GM12878 (cell line): ENCODE measurements at regions not wholly inside any gene's neighbourhood (a gene's known extent, or its start where the extent isn't known, plus 50 kb on each side); places are given as distances from the start of the nearest gene placed in this dataset.

Source experiments
- ATAC-seq: fragments of 200-7000 bp; cut with Tn5 transposase; 3 replicates; pipeline ENCODE4 v1.9.1; 2020; ENCODE audit warnings: mild to moderate bottlenecking, moderate library complexity
- BruUV-seq: library from RNA; stranded (reverse); fragments of 400-500 nt; replicated peaks from 2 replicates; lab custom pipeline; 2021; lab: Mats Ljungman, UMichigan
- CTCF ChIA-PET: fragments of 300-600 bp; sonication (Branson Sonifier 250); formaldehyde crosslinking; extraction: SDS; loops from one replicate; lab custom pipeline; 2021; ENCODE audit warnings: inconsistent platforms; lab: Yijun Ruan, JAX
- POLR2A ChIA-PET: fragments of 350-600 bp; formaldehyde crosslinking; extraction: SDS; loops from one replicate; lab custom pipeline; 2021; ENCODE audit warnings: inconsistent platforms; lab: Charles Lee
- RAD21 ChIA-PET: fragments of 300-600 bp; sonication (Branson Sonifier 250); formaldehyde crosslinking; loops from one replicate; lab custom pipeline; 2023; ENCODE audit warnings: antibody characterized with exemption; ENCODE audit not compliant: unreplicated experiment; lab: Charles Lee
- SMC1A ChIA-PET: fragments of 300-600 bp; sonication (Branson Sonifier 250); formaldehyde crosslinking; loops from one replicate; lab custom pipeline; 2023; ENCODE audit not compliant: unreplicated experiment, uncharacterized antibody; lab: Charles Lee
- DNase-seq: peaks from one replicate; pipeline ENCODE4 v3.0.0-alpha.2; 2011; ENCODE audit warnings: low read depth, low spot score
- FAIRE-seq: peaks from 3 replicates; lab custom pipeline; 2011; peaks lifted over from hg19 to GRCh38; lab: Jason Lieb, UNC
- H2AFZ ChIP-seq: 2 replicates; pipeline ENCODE4 v1.6.0; 2011; ENCODE audit warnings: low read depth, low read length, control low read depth; ENCODE audit not compliant: control insufficient read depth
- H3K27ac ChIP-seq: 2 replicates; pipeline ENCODE4 v1.5.1; 2011; ENCODE audit warnings: control low read depth; ENCODE audit not compliant: control insufficient read depth, insufficient read depth
- H3K27me3 ChIP-seq, 2 experiments: replicated peaks in 1 of 2; 2 replicates each; pipeline versions ENCODE4 v1.6.0 to v1.6.1; 2011; ENCODE audit warnings: low read length in 1 of 2; ENCODE audit not compliant: control insufficient read depth in 2 of 2, insufficient read depth in 2 of 2
- H3K36me3 ChIP-seq, 2 experiments: 2 replicates each; pipeline ENCODE4 v1.5.1; 2011; ENCODE audit warnings: low read length in 1 of 2; ENCODE audit not compliant: control insufficient read depth in 2 of 2, insufficient read depth in 2 of 2
- H3K4me1 ChIP-seq: 2 replicates; pipeline ENCODE4 v1.6.1; 2011; ENCODE audit warnings: mild to moderate bottlenecking, low read length, moderate library complexity, mixed read lengths; ENCODE audit not compliant: control insufficient read depth, insufficient read depth
- H3K4me2 ChIP-seq: 2 replicates; pipeline ENCODE4 v1.6.0; 2011; ENCODE audit warnings: control low read depth; ENCODE audit not compliant: control insufficient read depth, insufficient read depth
- H3K4me3 ChIP-seq: fragments of 200-600 bp; sonication (generic); 2 replicates; pipeline ENCODE4 v1.5.1; 2016
- H3K79me2 ChIP-seq: 2 replicates; pipeline ENCODE4 v1.6.0; 2011; ENCODE audit warnings: low read length; ENCODE audit not compliant: control insufficient read depth, insufficient read depth
- H3K9ac ChIP-seq: 2 replicates; pipeline ENCODE4 v1.8.0; 2011; ENCODE audit warnings: low read length, control low read depth, mixed read lengths; ENCODE audit not compliant: control insufficient read depth, insufficient read depth
- H3K9me3 ChIP-seq: replicated peaks from 3 replicates; pipeline ENCODE4 v1.5.1; 2011; ENCODE audit warnings: mild to moderate bottlenecking, low read length; ENCODE audit not compliant: control insufficient read depth, insufficient read depth
- H4K20me1 ChIP-seq: 2 replicates; pipeline ENCODE4 v1.6.0; 2011; ENCODE audit not compliant: control insufficient read depth, insufficient read depth
- BCL11A ChIP-seq: IDR thresholded peaks from 2 replicates; pipeline ENCODE4 v1.6.1; 2011; ENCODE audit warnings: low read depth, low read length
- CREM ChIP-seq: IDR thresholded peaks from 2 replicates; pipeline ENCODE4 v1.6.1; 2014; ENCODE audit warnings: antibody characterized with exemption, low read depth
- NFYB ChIP-seq: IDR thresholded peaks from 2 replicates; pipeline ENCODE4 v1.6.1; 2011; ENCODE audit warnings: low read depth, mild to moderate bottlenecking, low read length, improper control_type of control experiment, moderate library complexity; ENCODE audit not compliant: insufficient read depth
- NR2F1 ChIP-seq: fragments of 450-650 bp; conservative IDR thresholded peaks from 2 replicates; pipeline ENCODE4 v1.6.1; 2017; ENCODE audit warnings: mild to moderate bottlenecking
- POLR2A ChIP-seq: IDR thresholded peaks from 2 replicates; pipeline ENCODE4 v1.6.1; 2011; ENCODE audit warnings: low read depth, mild to moderate bottlenecking, low read length
- POLR2AphosphoS2 ChIP-seq: IDR thresholded peaks from 2 replicates; pipeline ENCODE4 v1.6.1; 2011; ENCODE audit warnings: low read depth, mild to moderate bottlenecking, low read length, improper control_type of control experiment, moderate library complexity
- SIN3A ChIP-seq: IDR thresholded peaks from 2 replicates; pipeline ENCODE4 v1.6.1; 2012; ENCODE audit warnings: low read depth, low read length, improper control_type of control experiment
- SPI1 ChIP-seq: IDR thresholded peaks from 2 replicates; pipeline ENCODE4 v1.6.1; 2011; ENCODE audit warnings: low read depth, mild to moderate bottlenecking, low read length, moderate library complexity, borderline replicate concordance; ENCODE audit not compliant: insufficient read depth
- WGBS: methylation state at CpG from one replicate; pipeline ENCODE4 v1.1.6; 2016; ENCODE audit warnings: low lambda C conversion rate; ENCODE audit not compliant: insufficient replicate concordance, insufficient coverage; ENCODE audit errors: missing lambda C conversion rate; 5-methylcytosine and 5-hydroxymethylcytosine counted together
- in situ Hi-C: fragments of 300-500 bp; cut with MboI; formaldehyde crosslinking; loops from 9 replicates; pipeline ENCODE4 v1.14.3; 2018; ENCODE audit warnings: mixed read lengths
- intact Hi-C: fragments of 100-400 bp; cut with micrococcal nuclease; formaldehyde crosslinking; loops from one replicate; pipeline ENCODE4 v1.14.2; 2022; ENCODE audit not compliant: unreplicated experiment
- TF ChIP-seq, protein P1 (sequence below): fragments of 450-650 bp; formaldehyde crosslinking; IDR thresholded peaks from 2 replicates; pipeline ENCODE4 v1.4.0; 2022; ENCODE audit warnings: mild to moderate bottlenecking, moderate library complexity
- TF ChIP-seq, protein P2 (sequence below): fragments of 450-650 bp; IDR thresholded peaks from 2 replicates; pipeline ENCODE4 v1.6.1; 2017; ENCODE audit warnings: mild to moderate bottlenecking, low read depth, inconsistent platforms; ENCODE audit not compliant: poor library complexity, severe bottlenecking
- TF ChIP-seq, protein P3 (sequence below): fragments of 450-650 bp; formaldehyde crosslinking; IDR thresholded peaks from 2 replicates; pipeline ENCODE4 v1.5.0; 2022; ENCODE audit warnings: mild to moderate bottlenecking, missing genetic modification characterization
- TF ChIP-seq, protein P4 (sequence below): IDR thresholded peaks from 2 replicates; pipeline ENCODE4 v1.6.1; 2012; ENCODE audit warnings: low read depth, low read length, improper control_type of control experiment
- TF ChIP-seq, protein P5 (sequence below): fragments of 450-650 bp; IDR thresholded peaks from 2 replicates; pipeline ENCODE4 v1.6.1; 2014; ENCODE audit warnings: mild to moderate bottlenecking

DNA sequence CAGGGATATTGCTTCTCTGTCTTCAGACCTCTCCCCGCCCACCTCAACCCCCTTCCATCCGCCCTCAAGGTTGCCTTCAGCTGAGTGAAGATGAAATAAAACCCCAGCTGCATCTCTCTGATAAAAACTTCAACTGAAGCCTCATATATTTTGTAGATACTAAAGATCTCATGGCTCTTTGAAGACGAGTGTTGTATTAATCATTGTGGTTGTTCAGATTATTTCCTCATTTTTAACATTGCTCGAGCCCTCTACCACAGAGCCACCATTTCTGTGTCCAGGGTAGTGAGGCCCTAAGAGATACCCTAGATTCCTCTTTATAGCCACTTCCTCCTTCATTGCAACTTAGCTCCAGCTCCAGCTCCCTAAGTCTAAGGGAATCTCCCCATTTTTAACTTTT is 312.8 kb upstream of the ZNF507 start (continued):
- TF ChIP-seq, protein P1, sequence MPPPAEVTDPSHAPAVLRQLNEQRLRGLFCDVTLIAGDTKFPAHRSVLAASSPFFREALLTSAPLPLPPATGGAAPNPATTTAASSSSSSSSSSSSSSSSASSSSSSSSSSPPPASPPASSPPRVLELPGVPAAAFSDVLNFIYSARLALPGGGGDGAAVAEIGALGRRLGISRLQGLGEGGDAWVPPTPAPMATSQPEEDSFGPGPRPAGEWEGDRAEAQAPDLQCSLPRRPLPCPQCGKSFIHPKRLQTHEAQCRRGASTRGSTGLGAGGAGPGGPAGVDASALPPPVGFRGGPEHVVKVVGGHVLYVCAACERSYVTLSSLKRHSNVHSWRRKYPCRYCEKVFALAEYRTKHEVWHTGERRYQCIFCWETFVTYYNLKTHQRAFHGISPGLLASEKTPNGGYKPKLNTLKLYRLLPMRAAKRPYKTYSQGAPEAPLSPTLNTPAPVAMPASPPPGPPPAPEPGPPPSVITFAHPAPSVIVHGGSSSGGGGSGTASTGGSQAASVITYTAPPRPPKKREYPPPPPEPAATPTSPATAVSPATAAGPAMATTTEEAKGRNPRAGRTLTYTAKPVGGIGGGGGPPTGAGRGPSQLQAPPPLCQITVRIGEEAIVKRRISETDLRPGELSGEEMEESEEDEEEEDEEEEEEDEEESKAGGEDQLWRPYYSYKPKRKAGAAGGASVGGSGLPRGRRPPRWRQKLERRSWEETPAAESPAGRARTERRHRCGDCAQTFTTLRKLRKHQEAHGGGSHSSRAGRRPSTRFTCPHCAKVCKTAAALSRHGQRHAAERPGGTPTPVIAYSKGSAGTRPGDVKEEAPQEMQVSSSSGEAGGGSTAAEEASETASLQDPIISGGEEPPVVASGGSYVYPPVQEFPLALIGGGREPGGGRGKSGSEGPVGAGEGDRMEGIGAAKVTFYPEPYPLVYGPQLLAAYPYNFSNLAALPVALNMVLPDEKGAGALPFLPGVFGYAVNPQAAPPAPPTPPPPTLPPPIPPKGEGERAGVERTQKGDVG (CRISPR knock-in tag), result no peak
- no peak for TF ChIP-seq CREM
- no peak for TF ChIP-seq NFYB
- TF ChIP-seq NR2F1, result no peak
- TF ChIP-seq, all 136 proteins: peak for 0

DNA sequence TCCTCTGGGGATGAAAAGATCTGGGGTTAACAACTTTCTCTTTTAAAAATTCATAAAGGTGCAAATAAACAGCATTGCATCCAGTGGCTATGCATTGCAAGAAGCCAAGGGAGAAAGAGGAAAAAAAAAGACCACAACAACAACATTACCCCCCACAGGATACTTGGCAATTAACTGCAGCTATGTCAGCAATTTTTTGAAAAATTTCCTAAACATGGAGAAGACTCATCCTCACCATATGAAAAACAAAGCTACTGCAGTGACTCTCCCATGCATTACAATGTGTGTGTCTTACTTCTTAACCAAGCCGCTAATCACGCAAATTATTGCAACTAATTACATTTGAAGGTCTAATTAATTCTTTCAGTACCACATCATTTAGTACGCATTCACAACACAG is 309.8 kb upstream of the ZNF507 start:
- RAD21 ChIA-PET, result no interaction called here
- CTCF ChIA-PET, result no interaction called here
- SMC1A ChIA-PET, result no interaction called here
- in situ Hi-C loops (no loop called here), intact Hi-C loops (no loop called here)
- Histone ChIP-seq H3K79me2 (no peaks in the 10 kb centered on the region), H3K9me3 (no peaks in the 10 kb centered on the region; the same call in 2 of the 3 replicates), H3K27me3 (no peaks in the 10 kb centered on the region), H3K27ac (no peak overlapping the region), H3K4me2 (no peak overlapping the region), H3K9ac (no peak overlapping the region), H3K4me1 (no peaks in the 10 kb centered on the region), H3K4me3 (no peak overlapping the region), H2AFZ (no peak overlapping the region), H3K36me3 (no peaks in the 10 kb centered on the region), H4K20me1 (no peaks in the 10 kb centered on the region)
- no peak for FAIRE-seq
- no TSS peak for BruUV-seq
- ATAC-seq, result no peak
- no peak for DNase-seq
- POLR2A ChIA-PET, result no interaction called here
- WGBS, result 56% methylated on average over 3 of the region's 3 CpGs
- TF ChIP-seq POLR2AphosphoS2 (no peak), POLR2A (no peak), SPI1 (no peak), BCL11A (no peak), SIN3A (no peak)
- TF ChIP-seq, protein P2, sequence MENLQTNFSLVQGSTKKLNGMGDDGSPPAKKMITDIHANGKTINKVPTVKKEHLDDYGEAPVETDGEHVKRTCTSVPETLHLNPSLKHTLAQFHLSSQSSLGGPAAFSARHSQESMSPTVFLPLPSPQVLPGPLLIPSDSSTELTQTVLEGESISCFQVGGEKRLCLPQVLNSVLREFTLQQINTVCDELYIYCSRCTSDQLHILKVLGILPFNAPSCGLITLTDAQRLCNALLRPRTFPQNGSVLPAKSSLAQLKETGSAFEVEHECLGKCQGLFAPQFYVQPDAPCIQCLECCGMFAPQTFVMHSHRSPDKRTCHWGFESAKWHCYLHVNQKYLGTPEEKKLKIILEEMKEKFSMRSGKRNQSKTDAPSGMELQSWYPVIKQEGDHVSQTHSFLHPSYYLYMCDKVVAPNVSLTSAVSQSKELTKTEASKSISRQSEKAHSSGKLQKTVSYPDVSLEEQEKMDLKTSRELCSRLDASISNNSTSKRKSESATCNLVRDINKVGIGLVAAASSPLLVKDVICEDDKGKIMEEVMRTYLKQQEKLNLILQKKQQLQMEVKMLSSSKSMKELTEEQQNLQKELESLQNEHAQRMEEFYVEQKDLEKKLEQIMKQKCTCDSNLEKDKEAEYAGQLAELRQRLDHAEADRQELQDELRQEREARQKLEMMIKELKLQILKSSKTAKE, result no peak
- TF ChIP-seq, protein P3, sequence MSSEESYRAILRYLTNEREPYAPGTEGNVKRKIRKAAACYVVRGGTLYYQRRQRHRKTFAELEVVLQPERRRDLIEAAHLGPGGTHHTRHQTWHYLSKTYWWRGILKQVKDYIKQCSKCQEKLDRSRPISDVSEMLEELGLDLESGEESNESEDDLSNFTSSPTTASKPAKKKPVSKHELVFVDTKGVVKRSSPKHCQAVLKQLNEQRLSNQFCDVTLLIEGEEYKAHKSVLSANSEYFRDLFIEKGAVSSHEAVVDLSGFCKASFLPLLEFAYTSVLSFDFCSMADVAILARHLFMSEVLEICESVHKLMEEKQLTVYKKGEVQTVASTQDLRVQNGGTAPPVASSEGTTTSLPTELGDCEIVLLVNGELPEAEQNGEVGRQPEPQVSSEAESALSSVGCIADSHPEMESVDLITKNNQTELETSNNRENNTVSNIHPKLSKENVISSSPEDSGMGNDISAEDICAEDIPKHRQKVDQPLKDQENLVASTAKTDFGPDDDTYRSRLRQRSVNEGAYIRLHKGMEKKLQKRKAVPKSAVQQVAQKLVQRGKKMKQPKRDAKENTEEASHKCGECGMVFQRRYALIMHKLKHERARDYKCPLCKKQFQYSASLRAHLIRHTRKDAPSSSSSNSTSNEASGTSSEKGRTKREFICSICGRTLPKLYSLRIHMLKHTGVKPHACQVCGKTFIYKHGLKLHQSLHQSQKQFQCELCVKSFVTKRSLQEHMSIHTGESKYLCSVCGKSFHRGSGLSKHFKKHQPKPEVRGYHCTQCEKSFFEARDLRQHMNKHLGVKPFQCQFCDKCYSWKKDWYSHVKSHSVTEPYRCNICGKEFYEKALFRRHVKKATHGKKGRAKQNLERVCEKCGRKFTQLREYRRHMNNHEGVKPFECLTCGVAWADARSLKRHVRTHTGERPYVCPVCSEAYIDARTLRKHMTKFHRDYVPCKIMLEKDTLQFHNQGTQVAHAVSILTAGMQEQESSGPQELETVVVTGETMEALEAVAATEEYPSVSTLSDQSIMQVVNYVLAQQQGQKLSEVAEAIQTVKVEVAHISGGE (CRISPR knock-in tag), result no peak
- TF ChIP-seq, protein P4, sequence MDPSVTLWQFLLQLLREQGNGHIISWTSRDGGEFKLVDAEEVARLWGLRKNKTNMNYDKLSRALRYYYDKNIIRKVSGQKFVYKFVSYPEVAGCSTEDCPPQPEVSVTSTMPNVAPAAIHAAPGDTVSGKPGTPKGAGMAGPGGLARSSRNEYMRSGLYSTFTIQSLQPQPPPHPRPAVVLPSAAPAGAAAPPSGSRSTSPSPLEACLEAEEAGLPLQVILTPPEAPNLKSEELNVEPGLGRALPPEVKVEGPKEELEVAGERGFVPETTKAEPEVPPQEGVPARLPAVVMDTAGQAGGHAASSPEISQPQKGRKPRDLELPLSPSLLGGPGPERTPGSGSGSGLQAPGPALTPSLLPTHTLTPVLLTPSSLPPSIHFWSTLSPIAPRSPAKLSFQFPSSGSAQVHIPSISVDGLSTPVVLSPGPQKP, result no peak
- TF ChIP-seq, protein P5, sequence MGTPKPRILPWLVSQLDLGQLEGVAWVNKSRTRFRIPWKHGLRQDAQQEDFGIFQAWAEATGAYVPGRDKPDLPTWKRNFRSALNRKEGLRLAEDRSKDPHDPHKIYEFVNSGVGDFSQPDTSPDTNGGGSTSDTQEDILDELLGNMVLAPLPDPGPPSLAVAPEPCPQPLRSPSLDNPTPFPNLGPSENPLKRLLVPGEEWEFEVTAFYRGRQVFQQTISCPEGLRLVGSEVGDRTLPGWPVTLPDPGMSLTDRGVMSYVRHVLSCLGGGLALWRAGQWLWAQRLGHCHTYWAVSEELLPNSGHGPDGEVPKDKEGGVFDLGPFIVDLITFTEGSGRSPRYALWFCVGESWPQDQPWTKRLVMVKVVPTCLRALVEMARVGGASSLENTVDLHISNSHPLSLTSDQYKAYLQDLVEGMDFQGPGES, result no peak
